Spleen (tissue), 7 donors: ENCODE measurements at regions not wholly inside any gene's neighbourhood (a gene's known extent, or its start where the extent isn't known, plus 50 kb on each side); places are given as distances from the start of the nearest gene placed in this dataset.

Source experiments
- CTCF ChIP-seq, 11 experiments: fragments of 200-600 bp in 7 of 11; fragments of 450-650 bp in 4 of 11; sonication (generic) in 4 of 11; IDR thresholded peaks in 8 of 11; conservative IDR thresholded peaks in 3 of 11; 1 replicate in 7 of 11; 2 replicates in 4 of 11; pipeline versions ENCODE4 v1.4.0 to v1.8.0; 2016 to 2021; ENCODE audit warnings: antibody characterized with exemption in 11 of 11, inconsistent platforms in 4 of 11, mild to moderate bottlenecking in 1 of 11
- POLR2A ChIP-seq, 3 donors: fragments of 450-650 bp; IDR thresholded peaks; one replicate each; pipeline ENCODE4 v1.5.1; 2017; ENCODE audit warnings: antibody characterized with exemption in 3 of 3, mild to moderate bottlenecking in 1 of 3
- POLR2AphosphoS5 ChIP-seq, 3 donors: sonication (generic); formaldehyde crosslinking; IDR thresholded peaks; one replicate each; pipeline ENCODE4 v1.5.1; 2017; ENCODE audit warnings: antibody characterized with exemption in 3 of 3
- donor health status: DM: no; HTN: no; CAD: no; lungs with moderate emphysema.
- donor health status: DM: no; HTN: no; CAD: no.
- donor health status: DM: no; HTN: no; CAD: no.

DNA sequence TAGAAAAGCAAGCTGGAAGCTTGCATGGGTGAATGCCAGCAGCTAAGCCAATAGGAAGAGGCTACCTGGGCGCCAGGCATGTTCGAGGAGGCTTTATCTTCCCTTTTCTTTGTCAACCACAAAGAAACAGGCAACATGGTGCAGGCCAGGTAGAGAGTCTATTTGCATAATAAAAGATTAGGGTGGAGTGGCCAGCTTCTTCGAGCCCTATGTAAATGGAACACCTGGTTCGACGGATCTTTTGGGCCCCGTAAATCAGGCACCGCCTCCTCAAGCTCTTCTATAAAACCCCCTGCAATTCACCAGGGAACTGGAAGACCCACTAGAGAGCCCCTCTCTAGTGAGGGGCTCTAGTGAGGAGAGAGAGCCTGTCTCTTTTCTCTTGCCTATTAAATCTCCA lies 1106.2 kb upstream of the CELF2 start:
- TF ChIP-seq CTCF (IDR thresholded peaks at IDR 0.05 in 8 of 11, conservative IDR thresholded peaks at IDR 0.05 in 3 of 11) = no peak
- no peak for TF ChIP-seq POLR2A (IDR thresholded peaks at IDR 0.05)
- no peak for TF ChIP-seq POLR2AphosphoS5 (IDR thresholded peaks at IDR 0.05)
